Activated T-cell treated with anti-CD3 and anti-CD28 coated beads for 24 hours (primary cell): ENCODE measurements at regions not wholly inside any gene's neighbourhood (a gene's known extent, or its start where the extent isn't known, plus 50 kb on each side); places are given as distances from the start of the nearest gene placed in this dataset.

Experiments used
- DNase-seq: peaks from one replicate; pipeline ENCODE4 v3.0.0-alpha.2; 2020; ENCODE audit warnings: low read depth

DNA sequence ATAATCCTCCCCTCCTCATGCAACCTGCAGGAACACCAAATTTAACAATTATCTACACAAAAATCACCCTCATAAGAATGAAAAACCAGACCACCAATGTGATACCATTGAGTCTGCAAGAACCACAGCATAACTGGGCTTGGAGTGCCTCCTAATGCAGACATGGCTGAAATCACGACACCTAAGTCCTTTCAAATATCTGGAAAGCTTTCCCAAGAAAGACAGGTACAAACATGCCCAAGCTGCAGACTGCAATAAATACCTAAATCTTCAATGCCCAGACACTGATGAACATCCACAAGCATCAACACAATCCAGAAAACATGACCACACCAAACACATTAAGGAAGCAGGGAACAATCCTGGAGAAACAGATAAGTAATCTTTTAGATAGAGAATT, 417.1 kb downstream of the LMO7 start:
- no peak for DNase-seq

DNA sequence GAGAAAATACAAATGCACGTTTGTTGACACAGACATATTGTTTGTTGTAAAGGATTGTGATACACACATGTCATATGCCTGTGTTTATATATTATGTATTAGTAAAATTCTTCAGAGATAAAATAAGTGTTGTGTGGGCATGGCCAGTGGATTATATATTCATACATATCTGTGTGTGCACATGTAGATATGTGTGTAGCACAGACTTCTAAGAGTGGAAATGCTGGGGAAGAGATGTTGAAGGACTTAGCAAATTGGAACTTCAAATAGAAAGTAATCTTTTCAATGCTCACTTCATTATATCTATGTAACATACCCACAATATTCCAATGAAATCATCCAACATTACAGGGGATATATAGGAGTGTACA, 413.2 kb downstream of the LMO7 start:
- DNase-seq, result no peak

DNA sequence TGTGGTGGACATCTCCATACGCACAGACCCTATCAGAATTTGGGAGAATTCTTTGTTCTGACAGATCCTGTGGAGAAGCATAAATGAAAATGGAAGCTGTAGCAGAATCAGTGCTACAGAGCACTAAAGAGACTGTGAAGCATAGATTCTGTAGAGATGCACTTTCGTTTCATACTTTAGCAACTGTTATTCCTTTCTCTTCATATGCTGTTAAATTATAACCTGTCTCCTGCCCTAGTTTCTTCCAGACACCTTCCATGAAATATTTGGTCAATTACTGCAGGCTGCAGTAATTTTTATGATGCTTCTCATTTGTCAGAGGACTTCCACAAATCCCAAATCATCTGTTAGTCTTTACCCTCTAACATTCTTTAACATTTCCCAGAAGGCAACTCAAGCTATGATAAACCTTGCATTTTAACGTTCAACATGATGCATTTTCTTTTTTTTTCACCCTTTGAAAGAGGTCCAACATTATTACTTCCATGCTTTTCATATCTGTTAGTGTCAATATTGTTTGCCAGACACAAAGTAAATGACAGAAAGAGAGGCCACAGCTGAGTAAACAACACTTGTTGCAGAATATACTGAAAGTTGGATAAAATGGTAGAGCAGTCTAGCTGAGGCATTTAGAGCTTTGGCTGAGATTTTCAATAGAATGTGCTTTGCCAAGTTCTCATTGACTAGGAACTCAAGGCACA, 412.7 kb downstream of the LMO7 start:
- no peak for DNase-seq

DNA sequence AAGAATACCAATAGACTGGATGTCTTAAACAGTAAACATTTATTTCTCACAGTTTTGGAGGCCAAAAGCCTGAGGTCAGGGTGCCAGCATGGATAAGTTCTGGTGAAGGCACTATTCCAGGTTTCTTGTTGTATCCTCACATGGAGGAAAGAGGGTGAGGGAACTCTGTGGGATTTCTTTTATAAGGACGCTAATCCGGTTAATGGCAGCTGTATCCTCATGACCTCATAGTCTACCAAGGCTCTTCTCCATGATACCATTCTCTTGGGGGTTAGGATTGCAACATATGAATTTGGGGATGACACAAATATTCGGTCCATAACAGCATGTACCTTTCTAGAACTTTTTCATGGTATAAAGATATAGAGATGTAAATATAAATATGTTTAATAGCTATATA, 412.0 kb downstream of the LMO7 start:
- no peak for DNase-seq

DNA sequence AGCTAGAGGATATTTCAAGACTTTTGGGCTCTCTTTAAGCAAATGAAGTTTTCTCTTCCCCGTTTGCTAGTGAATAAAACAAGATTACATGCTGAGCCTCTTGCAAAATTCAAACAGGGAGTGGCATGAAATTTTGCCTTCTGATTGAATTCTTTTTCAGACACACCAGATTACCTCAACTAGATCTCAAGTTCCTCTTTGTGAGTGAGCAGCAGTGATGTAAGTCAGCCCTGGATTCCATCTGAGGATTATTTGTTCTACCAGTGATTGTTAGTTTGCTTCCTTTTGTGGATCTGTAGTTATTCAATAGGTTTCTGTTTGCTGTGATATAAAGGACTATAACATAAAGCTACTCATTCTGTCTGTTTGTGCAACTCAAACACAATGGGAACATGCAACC, 407.7 kb downstream of the LMO7 start:
- DNase-seq, result no peak

DNA sequence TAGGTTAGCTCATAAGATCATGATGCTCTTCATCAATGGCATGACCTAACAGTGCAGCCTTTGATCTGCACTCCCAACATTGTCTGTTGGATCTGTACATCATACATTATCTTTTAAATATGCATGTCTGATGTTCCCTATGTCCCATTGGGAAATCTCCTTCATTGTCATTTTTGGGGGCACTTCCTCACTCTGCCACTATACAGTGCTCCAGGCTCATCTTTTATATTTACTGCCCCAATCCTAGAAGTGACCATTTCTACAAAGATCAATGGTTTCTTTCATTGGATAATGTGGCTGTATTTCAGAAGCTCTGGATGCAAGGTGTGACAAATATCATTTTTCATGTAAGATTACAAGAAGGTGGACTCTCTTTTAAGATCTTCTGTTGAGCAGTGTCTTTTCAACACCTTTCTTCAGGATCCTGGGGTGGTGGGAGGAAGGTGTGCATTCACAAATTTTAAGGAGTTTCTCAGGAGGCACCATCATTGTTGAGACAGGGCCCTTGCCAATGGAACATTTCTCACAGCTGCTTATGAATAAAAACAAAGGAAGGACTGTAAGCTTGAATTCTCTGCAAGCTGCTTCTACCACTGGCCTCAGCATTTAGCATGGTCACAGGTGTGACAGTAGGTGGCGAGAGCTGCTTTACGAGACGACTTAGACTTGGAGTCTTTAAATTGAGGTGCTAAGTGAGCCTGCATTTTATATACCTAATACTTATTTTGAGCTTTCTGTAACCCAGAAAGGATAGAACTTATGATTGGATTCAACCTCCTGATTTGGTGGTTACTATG, 403.0 kb downstream of the LMO7 start:
- no peak for DNase-seq

DNA sequence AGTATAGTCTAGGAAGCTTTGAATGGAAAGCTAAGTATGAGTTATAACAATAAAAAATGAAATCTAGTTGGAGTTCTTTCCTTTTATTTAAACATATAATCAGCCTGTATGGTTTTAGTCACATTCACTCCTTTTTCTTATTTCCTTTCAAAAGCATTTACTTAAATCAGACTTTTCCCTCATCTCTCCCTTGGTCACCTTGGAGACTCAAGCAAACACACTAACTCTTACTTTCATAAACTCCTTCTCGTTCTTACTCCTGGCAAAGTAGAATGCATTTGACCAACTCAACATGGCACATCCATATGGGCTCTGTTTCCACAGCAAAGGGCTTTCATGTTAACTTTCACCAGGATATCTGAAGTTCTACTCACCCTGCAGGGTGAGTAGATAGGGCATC, 400.0 kb downstream of the LMO7 start:
- DNase-seq, result no peak

DNA sequence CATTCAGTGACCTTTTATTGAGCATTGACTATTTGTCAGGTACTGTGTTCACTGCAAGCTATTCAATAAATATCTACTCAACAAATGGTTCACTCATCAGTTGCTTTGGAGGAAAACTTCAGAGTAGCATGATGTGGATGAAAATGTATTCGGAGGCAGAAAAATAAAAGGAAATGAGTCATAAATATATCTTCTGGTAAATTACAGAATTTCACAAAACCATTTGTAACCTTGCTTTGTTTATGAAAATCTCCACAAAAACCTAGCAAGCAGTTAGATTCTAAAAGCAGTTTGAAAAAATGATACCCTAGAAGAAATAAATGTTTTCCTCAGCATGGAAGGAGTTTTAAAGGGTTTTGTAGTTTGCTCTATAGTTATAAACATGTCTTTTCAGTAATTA, 399.6 kb downstream of the LMO7 start:
- no peak for DNase-seq

DNA sequence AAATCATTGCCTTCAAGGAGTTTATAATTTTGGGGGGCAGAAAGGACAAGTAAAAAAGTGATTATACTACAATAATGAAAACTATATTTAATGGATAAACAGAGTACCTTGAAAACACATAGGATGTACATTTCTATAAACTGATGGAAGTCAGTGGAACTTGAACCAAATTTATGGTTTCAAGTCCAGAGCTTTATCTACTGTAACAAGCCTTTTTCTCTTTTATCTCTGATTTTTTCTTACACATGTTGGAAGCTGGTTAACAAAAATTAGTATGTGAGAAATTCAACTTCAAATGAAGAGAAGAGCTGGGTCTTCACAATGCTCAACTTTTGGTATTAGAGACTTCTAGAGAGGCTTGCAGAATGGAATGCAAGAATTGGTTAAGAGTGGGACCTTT, 393.6 kb downstream of the LMO7 start:
- no peak for DNase-seq

DNA sequence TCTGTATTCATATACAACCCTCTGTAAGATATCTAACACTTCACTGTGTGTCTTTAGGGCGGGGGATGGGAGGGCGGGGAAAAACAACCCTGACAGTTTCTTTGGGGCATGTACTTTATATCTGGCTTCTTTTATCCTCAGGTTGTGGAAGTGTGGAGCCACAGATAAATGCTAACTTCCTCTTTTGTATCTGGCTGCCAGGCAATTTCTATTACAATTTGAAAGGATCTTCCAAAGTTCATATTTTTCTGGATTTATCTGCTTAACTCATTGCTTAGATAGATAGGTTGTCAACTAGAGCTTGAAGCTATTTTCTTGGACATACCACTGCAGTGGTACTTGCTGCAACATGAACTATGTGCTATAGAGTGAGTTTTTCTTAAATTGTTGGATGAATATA, 393.0 kb downstream of the LMO7 start:
- DNase-seq, result no peak

DNA sequence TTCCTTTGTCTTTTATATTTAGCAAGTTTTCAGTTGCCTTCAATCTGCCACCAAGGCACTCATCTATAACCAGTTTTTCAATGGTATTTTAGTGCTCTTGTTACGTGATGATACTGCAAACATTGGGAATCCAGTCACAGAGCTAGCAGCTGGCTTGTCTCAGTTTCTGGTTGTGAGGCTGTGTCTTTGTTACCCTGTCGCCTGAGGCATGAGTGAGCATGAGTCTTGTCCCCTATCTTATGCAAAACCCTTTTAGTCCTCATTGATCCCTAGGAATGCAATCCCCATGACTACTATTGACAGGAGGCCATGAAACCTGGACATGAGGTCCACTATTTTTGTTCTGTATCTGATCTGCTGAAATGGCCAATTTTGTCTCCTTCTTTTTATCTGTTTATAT, 391.0 kb downstream of the LMO7 start:
- no peak for DNase-seq

DNA sequence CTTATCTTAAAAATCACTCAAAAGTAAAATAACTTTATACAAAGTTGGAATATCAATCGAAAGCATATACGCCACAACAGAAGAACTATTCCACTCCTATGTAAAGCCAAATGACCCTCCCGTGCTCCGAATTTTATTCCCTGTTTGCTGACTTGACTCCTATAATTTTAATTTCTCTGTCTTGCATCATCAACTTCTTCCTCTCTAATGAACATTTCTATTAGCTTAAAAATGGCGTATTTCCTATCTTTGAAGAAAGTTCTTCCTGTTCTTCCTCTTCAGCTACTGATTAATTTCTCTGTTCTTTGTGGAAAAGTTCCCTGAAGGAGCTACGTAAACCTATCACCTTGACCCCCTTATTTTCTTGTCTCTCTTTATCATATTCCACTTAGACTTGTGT, 389.3 kb downstream of the LMO7 start:
- DNase-seq, result no peak

DNA sequence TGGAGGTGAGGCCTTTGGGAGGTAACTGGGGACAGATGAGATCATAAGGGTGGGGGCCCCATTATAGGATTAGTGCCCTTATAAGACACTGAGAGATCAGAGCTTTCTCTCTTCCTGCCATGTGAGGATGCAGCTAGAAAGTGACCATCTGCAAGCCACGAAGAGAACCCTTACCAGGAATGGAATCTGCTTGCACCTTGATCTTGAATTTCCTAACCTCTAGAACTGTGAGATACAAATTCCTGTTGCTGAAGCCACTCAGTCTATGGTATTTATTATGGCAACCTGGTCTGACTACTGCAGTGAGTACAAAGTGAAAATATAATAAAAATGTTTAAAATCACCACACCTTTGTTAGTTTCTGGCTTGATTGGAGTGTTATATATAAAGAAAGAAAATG, 388.0 kb downstream of the LMO7 start:
- DNase-seq, result no peak

DNA sequence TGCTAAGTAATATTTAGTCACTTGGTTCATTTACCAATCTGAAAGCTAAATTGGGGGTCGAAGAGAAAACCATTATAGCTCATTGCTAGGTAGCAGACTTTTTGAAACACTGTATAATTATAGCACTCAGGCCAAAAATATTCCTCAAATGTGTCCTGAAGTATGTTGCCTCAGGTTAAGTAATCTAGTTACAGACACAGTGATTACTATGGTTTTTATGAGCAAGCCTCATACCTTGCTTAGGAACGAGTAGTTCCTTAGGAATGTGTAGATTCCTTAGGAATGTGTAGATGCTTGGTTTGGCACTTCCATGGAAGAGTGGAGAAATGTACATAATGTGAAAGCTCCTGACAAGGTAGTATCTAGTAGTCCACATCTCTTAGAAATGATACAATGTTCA, 387.5 kb downstream of the LMO7 start:
- no peak for DNase-seq

DNA sequence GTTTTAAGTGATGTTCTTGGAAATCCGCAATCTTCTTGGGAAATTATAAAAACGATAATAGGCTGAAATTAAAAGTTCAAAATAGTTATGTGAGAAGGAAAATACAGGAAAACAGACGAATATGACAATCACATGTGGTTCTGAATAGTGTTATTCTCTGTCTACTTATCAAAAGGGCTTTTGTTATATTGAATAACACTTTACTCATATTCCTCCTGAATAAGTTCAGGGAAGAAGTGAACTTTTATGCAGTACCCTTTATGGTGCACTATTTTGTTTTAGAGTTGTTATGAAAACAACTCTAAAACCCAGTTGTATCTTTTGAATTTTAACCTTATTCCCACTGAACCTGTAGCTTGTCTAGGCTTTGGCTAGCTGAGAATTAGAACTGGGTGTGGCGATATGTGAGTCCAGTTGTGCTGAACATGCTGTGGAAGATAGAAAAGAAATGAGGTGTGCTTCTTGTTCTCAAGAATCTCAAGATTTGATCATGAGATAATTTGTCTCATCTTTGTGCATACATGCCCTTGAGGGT, 384.4 kb downstream of the LMO7 start:
- DNase-seq, result no peak

DNA sequence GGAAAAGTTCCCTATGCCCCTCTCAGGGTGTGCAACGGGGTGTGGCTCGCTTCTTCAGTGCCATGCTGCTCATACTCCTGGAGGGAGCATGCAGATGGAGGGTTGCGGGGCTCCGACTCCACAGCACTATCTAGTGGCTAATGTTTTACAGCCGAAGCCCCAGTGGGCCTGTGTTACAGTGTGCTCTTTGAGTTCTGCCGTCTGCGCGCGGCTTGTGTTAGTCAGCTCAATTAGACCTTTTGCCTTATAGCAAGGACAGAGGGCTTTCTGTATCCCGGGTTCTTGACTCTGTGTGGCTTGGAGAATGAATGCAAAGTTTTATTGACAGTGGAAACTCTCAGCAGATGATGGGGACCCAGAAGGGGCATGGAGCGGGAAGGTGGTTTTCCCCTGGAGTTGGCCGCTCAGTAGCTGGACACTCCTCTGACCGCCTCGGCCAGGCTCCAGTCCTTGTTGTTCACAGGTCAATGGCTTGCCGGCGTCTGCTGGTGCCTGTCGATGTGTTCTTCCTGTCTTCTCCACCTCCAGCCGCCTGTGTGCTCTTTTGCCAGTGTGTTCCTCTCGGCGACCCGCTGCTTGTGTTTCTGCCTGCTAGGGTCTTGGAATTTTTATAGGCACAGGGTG, 383.4 kb downstream of the LMO7 start:
- DNase-seq, result no peak

DNA sequence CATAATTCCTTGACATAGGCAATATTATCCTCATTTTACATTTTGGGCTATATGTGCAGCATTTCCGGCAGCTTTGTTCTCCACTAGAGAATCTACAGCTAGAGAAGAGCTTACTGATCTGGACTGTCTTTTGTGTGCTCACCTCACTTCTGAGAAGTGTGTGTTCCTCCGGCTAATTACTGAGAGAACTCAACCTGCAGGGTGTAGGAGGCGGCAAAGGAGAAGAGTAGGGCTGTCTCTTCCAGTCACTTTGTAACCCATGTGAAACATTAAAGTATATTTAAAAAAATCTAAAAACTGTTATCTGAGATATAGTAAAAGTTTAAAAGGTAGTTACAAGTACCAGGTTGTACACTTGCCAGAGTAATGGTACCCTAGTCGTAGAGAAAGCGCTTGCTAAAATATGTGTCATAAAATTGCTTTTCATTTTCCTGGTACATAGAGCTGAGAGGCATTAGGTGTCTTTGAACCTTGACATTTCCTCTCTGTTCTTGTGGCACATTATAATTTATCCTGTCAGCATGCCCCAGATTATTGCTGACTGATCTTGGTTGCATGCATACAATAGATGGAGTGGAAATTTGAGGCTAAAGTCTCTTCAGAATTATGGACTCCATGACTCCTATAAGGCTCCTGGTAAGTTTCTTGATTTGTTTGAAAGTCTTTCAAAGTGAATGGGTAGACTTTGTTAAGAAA, 381.9 kb downstream of the LMO7 start:
- no peak for DNase-seq

DNA sequence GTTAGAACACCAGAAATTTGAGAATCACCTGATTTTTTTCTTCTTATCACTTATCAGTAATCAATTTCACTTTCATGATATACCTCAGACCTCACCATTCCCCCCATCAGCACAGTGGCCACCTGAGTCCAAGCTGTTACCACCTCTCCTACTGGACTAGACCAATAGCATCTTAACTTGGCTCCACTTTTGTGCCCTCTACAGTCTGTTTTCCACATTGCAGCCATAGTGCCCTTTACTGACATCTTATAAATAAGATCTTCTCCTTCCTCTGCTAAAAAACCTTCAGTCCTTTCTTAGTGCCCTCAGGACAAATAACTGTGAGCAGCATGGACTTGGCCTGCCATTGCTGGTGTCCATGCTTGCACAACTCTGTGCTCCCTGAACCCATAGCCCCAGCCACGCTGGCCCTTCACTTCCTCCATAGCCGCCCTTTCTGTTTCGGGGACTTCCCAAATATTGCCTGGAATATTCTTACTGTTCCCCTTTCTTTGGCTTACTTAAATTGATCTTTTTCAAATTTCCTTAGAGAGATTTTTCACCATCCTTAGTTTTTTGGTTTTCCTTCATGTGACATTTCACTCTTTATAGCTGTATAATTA, 380.8 kb downstream of the LMO7 start:
- no peak for DNase-seq

DNA sequence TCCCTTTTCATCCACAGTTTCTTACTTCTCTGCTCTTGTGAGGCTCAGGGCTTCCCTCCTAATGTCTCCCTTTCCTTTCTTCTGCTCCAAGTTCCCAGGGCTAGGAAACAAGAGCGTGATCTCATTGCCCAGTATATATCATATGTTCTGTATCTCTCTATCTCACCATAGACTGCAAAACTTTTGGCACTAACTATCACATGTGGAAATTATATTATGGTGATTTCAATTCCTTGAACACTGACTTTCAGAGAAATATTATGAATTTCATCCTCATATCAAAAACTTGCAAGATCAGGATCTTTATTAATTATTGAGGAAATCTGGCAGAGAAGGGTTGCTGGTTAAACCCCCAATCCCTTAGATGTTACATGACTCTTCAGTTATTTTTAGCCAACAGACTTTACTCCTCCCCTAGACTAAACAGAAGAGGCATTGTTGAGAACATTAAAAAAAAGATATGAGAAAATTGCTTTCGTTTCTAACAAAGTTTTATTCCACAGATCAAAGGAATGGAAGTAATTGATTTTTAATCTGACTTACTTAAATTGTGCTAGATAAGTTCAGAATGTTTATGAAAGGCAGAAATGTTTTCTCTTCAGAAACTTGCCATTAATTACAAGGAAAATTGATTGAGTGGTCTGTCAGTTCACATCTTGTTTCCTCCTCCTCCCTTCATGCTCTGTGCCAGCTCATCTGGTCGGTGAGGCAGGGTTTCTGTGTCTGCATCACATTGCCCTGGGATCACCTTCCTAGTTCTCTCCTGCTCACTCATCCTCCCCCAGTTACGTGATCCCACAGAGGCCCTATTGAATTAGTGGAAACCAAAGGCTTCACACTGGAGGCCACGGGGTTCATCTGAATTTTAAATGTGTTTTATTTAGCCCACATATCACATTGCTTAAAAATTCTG, 378.5 kb downstream of the LMO7 start:
- DNase-seq, result no peak

DNA sequence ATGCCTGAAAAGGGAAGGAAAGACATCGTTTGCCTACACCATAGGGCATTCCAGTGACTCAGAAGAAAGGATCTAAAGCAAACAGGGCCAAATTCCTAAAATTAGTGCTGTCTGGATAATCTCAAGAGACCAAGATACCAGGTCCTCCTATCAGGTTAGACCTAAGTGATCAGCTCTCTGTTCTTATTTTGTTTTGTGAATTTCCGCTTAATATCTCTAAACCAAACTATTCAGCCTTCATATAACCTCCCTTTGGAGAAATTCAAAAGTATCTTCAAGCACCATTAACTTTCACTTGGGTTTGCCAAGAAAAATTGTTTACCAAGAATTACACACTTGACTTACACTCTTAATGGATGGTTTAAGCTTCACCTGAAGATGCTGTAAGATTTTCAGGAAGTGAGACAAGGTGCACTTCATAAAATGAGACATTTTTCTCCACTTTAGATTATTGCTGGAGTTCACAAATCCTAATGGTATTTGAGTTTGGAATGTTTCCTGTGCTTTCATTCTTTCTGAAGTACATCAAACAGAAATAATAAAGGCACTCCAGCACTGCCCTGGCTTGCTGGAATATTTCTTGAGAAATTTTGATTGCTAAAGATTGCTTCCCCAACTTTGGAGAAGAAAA, 376.1 kb downstream of the LMO7 start:
- no peak for DNase-seq
